GM18868 (cell line): ENCODE measurements at regions not wholly inside any gene's neighbourhood (a gene's known extent, or its start where the extent isn't known, plus 50 kb on each side); places are given as distances from the start of the nearest gene placed in this dataset.

Source experiments
- ATAC-seq: cut with Tn5 transposase; IDR thresholded peaks from one replicate; pipeline ENCODE4 v1.9.1; 2021; ENCODE audit warnings: mild to moderate bottlenecking, moderate library complexity; ENCODE audit not compliant: unreplicated experiment

DNA sequence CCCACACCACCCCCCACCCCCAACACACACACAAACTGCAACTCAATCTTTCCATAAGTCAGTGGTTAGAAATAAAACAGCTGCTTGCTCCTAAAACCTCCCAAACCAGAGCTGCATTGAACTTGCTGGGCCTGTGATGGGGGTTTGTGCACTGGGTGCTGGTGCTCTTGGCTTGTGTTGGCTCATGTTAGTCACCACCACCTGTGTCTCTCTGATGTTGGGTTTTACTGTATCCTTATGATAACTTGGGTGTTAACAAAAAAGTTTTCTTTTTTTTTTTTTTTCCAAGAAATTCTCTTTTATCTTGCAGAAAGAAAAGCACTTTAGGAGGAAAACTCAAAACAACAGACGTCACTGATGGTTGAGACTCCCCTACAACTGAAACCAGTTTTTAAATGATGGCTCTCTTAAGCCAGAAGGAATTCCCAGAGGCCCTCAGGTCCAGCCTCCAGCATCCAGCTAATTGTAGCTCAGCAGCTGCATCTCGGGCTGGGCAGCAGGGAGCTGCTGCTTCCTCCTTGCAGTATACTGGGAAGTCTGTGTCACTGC lies 79.9 kb upstream of the DRD2 start:
- ATAC-seq: no peak

DNA sequence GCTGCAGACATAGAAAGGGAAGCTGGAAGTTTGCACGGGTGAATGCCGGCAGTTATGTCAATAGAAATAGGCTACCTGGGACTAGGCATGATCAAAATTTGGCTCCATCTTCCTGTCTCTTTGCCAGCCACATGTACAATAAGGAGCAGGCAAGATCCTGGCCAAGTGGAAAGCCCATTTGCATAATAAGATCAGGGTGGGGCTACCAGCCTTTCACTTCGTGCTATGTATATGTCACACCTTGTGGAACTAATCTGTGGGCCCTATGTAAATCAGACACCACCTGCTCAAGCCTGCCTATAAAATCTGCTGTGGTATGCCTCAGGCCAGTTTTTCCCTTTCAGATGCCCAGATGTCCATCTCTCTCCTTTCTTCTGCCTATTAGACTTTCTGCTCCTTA lies 79.3 kb upstream of the DRD2 start:
- ATAC-seq: no peak

DNA sequence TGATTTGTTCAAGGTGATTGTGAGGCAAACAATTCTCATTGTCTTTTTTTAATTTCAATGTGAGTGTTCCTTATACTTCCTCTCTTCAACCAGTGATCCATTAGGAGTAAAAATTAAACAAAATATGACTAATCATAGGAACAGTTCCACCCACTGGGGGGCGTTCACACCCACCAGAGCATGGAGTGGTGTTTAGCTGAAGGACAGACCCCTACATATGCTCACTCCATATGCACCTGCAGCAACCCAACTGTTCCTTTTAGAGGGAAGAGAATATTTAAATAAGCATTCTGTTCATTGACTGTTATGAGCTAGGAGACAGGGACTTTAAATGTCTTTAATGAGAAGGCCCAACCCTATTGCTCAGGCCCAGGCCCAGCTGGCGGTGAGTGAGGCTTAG lies 78.7 kb upstream of the DRD2 start:
- no peak for ATAC-seq

DNA sequence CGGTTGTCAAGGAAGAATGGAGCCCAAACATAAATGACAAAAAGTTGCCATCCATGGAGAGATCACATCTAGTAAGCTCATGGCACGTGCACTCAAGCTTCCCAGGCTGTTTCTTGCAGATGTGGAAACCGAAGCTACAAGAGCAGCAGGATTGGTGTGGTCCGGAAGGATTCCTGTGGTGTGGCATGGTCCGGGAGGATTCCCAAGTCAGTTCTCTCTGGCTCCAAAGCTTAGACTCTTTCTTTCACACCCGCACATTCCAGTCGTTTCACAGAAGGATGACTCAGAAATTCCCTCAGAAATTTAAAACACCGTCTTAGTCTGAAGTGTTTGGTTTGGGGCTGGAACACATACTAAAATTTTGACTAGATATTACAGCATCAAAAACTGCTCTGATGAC lies 78.0 kb upstream of the DRD2 start:
- no peak for ATAC-seq

DNA sequence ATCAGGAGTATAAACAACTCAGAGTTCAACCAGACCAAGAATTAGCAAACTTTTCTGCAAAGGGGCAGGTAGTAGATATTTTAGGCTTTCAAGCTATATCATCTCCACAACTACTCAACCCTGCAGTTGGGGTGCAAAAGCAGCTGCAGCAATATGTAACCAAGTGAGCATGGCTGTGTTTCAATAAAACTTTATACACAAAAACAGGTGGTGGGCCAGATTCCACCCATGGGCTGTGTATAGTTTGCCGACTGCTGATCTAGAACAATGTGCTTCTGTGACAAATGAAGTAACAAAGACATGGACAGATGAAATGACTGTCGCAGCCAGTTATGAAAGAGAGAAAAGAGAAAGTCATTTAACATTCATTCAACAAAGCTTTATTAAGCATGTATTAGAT lies 77.1 kb upstream of the DRD2 start:
- ATAC-seq: no peak

DNA sequence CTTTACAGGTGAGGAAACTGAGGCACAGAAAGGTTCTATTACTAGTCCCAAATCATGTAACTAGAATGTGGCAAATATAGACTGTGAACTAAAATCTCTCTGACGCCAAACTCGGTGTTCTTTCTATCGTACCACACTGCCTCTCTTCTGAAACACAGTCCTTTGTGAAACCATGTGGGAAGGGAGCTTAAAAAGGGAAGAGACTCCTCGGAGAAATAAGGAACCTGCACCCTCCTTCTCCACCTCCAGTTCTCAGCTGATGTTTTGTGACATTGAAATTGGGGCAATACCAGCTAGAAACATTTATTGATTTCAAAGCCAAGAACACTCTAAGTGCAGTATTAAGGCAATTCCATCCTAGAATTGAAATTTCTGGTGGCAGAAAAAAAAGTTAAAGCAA lies 76.4 kb upstream of the DRD2 start:
- no peak for ATAC-seq

DNA sequence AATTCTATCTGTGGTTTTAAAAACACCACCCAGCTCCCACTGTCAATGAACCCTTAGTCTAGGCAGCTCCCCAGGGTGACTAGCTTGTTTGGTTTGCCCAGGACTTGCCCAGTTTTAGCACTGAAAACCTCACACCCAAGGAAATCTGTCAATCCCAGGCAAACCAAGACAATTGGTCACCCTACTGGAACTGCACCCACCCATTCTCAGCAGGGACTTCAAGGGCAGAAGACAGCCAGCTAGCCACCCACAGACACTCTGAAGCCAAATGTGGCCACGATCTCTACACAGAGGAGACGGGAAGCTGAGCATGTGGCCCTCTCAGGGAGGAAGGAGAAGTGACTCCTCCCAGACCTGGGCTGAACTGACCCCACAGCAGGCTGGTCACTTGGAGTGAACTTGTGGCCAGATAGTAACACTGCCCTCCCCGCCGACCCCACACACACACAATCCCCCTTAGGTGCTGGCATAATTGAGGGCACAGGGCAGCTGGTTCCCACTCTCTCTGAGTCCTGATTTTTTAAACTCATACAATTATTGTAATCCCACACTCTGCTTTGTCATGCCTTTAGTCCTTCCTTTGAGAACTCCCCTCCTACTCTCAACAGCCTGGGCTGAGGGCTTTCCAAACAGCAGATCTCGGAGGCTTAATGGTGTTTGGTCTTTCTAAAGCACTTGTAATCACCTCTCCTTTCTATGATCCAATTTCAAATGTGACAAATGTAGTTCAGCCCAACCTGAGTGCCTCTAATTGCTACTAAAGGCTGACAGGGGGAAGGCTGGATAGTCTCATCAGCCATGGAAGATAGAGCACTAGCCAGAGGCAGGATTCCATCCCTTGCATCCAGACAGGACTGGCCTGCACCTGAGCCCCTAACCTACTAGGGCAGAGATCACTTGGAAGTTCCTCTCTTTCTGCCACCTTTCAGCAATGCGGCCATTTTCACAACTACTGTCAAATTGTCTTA lies 74.7 kb upstream of the DRD2 start:
- no peak for ATAC-seq

DNA sequence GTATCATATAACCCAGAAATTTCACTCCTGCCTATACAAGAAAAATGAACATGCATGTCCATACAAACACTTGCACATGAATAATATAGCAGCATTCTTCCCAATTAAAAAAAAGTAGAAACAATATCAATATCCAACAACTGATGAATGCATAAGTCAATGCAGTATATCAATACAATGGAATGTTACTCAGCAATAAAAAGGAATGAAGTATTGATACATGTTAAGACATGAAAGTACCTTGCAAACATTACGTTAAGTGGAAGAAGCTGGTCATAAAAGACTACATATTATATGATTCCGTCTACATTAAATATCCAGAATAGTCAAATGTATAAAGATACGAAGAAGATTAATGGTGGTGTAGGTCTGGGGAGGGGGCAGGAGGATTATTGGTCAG lies 73.9 kb upstream of the DRD2 start:
- ATAC-seq: no peak

DNA sequence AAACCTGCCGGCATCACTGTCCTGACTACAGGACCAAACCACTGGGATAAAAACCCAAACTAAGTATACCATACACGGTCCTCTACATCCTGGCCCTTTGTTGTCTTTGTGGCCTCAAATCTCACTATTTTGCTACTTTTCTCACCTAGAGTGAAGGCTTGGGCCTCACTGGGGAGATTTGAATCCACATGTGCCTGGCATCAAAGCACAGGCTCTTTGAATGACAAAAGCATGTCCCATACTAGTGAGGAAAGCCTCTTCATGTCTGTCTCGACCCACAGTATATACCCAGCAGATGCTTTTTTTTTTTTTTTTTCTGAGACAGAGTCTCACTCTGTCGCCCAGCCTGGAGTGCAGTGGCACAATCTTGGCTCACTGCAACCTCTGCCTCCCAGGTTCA lies 72.5 kb upstream of the DRD2 start:
- no peak for ATAC-seq

DNA sequence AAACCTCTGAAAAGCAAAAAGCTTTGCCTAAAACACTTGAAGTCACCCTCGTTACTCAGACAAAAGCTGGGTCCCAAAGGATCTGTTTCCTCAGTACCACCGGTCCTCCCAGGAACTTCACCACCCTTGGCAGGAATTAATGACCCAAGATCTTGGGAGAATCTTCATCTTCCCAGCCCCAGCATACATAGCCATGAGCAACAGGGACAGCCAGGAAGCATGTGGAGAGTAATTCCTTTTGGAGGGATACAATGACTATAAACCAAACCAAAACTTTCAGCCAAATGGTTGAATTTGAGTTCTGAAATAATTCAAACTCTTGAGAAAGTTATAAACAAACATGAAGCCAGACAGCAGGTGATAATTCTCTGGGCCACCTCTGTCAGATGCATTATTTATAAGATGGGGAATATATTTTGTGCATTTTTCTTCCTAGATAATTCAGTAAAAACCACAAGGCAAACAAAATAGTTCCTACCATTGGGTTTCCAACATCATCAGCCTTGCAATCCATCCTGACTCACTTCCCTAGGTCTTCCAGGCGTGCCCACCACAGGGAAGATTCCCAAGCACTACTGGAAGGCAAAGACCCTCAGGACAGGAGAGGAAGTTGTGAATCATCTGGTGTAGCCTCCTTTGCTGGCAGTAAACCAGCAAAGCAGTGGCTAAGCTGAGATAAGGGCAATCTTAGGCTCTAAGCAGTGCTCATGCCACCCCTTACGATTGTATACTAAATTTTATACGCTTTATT lies 71.7 kb upstream of the DRD2 start:
- ATAC-seq: no peak

DNA sequence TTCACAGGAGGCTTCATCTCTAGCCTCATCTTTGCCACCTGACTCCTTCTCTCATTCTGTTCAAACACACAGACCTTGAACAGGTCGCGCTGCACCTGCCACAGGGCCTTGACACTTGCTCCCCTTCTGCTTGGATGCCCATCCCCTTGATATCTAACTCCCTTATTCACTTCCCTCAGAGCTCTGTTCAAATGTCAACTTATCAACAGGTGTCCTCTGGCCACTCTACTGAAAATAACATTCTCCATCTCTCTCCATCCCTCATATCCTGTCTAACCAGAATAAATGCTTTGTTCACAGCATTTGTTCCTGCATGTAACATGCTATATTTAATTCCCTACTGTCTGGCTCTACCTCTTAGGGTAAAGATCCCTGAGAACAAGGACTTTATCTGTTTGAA lies 67.2 kb upstream of the DRD2 start:
- ATAC-seq: no peak

DNA sequence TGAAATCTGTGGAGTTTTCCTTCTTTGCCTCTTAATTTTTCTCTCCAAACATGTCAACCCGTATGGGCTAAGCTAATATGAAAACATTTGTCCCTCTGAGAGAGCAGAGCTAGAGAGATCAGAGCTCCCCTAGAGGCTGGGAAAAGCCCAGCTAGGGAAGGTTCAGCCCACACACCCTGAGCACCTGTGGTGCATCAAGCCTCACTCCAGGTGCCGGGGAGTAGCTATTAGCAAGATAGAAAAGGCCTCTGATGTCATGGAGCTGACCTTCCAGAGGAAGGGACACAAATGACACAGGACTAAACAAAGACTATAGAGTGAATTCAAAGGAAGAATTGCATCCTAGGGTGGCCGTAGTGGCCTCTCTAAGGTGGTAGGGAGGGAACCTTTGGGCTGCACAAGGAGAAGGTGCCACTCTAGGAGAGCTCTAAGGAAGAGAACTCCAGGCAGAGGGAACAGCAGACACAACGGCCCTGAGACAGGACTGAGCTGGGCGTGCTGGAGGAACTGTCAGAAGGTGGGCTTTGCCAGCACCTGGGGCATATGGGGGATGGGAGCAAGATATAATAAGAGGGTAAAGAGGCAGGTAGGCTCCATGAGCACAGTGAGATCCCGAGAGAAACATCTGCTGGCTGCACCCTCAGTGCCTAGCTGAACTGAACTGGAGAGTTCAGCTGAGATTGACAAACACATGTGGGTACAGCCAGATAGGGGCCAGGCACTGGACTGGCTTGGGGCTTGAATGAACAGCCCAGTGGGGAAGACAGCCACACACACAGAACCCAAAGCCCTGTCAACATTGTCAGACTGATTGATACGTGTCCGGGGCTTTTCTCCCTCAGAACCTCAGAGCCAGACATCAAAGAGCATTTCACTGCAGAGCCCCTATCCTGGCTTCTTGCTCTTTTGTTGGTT lies 65.5 kb upstream of the DRD2 start:
- ATAC-seq: no peak

DNA sequence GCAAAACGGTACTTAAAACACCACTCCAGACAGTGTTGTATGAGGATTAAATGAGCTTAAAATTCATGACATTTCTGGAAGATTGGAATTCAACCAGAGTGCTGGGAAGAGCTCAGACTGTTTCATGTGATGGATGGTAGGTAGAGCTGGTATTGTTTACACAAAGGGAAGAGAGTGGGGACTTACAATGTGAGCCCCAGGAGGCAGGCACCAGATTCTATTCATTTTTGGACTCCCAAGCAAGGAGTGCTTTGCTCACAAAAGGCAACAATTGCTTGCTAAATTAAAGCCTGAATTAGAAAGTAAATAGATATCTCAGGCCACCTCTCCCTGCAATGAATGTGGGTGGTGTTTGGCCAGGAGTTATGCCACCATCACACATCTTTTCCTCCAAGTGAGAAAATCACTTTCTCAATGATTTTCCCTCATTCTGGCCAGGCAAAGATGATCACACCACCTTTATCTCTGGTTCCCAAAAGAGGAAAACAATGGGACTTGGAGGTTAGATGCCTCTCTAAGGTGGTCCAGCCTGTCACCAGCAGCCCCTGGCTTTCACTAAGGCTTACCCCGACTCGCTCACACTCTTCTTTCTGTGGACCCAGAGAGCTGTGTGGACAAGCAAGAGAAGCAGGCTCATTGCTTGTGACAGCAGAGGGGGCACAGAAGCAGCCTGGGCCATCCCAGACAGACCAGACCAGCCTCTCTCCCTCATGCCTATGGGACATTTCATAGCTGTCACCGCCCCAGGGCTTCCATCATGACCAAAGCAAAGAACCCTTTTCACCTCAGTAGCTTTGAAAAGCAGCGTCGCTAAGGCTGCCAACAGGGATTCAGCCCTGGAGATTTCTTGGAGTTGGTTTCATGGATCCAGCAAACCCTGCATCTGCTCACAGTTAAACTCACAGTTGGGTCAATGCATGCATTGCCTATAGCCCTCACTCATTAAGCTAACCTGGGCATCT lies 63.5 kb upstream of the DRD2 start:
- no peak for ATAC-seq

DNA sequence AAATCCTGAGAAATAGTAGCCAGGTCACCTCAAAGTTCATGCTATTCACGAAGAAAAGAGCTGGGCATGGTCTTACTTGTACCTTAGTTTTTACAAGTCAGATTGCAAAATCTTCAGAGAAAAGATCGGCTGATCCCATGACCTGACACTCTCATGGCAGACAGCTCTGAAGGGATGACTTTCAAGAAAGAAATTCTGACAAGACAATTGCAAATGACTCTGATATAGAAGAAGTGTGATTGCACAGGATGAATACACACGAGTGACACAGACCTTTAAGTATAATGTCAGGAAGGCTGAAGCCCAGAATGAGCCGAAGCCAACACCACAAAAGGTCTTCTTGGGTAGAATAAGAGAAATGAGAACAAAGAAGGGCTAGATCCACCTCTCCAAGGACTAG lies 59.4 kb upstream of the DRD2 start:
- no peak for ATAC-seq

DNA sequence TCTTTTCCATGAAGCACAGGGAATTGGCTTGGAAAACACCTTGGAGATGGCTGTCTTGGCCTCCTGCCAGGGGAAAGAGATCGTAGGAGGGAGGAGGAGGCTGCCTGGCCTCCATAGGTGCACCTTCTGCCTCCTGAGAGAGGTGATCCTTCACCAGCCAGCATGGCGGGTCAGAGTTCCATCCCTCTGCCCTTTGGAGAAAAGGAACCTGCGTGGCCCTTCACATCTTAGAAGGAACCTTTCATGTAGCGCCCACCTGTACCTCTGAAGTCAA lies 58.2 kb upstream of the DRD2 start:
- ATAC-seq: no peak

DNA sequence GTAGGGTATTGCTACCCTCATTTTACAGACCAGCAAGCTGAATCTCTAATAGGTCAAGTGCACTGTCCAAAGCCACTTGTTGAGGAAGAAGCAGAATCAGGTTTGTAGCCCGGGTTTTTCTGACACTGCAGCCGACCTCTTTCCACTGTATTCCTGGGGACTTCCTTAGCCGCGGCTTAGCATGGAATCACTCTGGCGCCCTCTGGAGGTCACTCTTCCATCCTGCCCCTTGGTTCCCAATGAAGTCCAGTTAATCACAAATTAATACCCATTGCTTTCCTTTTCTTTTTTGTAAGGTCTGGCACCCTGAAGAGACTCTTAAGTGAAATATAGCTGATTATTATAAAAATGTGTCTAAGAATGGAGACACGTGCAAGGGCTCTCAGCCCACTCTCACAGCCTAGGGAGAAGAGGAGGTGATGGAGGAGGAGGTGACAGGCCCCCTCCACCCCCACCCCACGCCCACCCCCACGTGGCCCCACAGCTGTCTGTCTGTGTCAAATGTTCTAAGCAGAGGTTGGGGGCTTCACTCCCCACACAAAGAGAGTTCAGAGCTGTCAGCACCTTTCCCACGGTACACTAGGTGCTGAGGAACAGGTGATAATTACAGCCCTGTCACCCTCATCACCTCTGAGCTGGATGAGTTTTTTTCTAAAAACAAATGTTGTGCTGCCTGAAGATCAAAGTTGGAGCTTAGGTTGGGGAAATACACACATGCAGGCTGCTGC lies 57.7 kb upstream of the DRD2 start:
- no peak for ATAC-seq

DNA sequence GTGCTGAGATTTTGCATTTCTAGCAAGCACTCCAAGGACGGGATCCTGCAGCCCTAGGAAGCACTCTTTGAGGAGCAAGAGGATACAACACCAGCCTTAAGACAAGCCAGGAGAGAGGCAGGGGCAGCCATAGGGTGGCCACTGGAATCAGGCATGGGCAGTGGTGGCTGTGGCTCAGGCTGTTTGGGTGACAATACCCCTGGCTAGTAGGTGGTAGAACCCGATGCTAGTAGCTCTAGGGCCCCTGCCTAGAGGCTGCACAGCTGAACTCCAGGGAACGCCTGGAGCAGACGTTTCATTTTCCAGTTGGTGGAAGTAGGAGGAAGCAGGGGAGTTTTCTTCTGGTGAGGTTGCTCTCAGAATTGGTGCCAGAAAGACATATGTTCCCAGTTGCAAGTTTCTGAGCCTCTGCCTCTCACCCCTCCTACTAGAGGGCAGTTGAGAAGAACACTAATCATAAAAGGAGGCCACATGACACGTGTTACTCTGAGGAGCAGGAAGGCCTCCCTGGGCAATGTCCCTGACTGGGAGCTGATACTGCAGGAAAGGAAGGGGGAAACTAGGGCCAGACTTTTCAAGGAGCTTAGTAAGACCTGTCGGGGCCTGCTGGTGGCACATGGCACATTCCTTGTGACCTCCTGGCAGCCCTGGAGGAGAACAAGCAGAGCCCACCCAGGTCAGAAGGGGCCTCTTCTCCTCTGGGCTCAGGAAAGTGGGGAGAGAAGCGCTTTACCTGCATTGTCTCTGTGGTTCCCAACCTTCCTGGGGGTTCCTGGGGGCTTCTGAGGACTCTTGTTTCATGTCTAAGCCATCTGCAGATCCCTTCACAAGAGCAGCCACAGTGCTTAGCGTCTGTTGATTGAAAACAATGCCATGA lies 56.6 kb upstream of the DRD2 start:
- ATAC-seq: no peak

DNA sequence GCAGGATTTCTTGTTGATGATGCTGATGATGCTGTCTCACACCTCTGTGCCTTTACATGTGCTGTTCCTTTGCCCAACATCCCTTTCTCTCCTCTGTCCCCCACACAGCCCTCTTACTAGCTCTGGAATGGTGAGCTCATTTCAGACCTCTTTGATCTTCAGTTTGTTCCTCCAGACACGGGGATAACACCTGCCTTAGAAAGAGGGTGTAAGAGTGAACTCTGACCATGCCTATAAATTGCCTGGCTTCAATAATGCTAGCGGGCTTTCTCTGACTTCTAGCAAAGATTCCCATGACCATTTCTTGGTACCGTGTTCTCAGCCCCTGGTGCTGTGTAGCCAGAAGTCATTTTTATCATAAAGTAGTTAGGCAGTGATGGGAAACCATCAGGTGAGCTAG lies 55.9 kb upstream of the DRD2 start:
- no peak for ATAC-seq
